ENCODE measurements at regions not wholly inside any gene's neighbourhood (a gene's known extent, or its start where the extent isn't known, plus 50 kb on each side); places are given as distances from the start of the nearest gene placed in this dataset.

DNA sequence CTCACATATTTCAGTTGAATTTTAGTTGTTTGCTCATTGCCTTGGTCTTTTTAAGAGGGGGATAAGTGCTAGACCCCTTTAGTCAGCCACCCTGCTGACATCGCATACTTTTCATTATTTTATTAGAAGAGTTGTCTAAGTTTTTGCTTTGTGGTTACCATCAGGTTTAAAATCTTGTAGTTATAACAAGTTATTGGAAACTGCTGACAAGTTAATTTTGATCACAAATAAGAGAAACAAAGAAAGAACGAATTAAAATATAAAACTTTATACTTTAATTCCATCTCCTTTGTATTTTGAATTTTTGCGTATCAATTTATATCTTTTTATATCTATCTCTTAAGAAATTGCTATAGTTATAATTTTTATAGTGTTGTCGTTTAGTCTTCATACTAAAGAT is 679.7 kb downstream of the TECRL start:
- Mint-ChIP-seq H3K36me3 (ENCODE audit: low read depth) (no peaks in the 10 kb centered on the region; the same call in 2 of the 3 replicates), H3K27me3 (ENCODE audit: insufficient read depth, low read depth, poor library complexity) (peaks cover 4% of the 10 kb centered on the region), H3K9me3 (no peaks in the 10 kb centered on the region), H3K4me1 (peaks cover 14% of the 10 kb centered on the region), H3K4me3 (no peak overlapping the region), H3K27ac (no peak overlapping the region)
- DNase-seq (ENCODE audit: low spot score) (no peak), ATAC-seq (no peak)
- Histone ChIP-seq H4K20me1 (replicated peaks; ENCODE audit: insufficient read depth) (no peaks in the 10 kb centered on the region), H3K79me2 (replicated peaks; ENCODE audit: insufficient read depth) (no peaks in the 10 kb centered on the region), H3K4me2 (peak overlapping the region; percentile 31; the same call in 1 of the 2 replicates), H3K9me2 (ENCODE audit: insufficient read depth) (no peaks in the 10 kb centered on the region), H3K4me1 (ENCODE audit: insufficient read depth) (peaks cover 13% of the 10 kb centered on the region), H3K4me3 (no peak overlapping the region), H2AFZ (peak overlapping the region; percentile 94), H3K27me3 (ENCODE audit: insufficient read depth) (no peaks in the 10 kb centered on the region), H3F3A (replicated peaks; ENCODE audit: low read depth) (no peaks in the 10 kb centered on the region), H3K27ac (ENCODE audit: low read depth) (no peak overlapping the region), H3K36me3 (ENCODE audit: insufficient read depth) (no peaks in the 10 kb centered on the region)
- TF ChIP-seq REST (IDR thresholded peaks at IDR 0.05; ENCODE audit: unreplicated experiment) (no peak), EZH2 (IDR thresholded peaks at IDR 0.05; ENCODE audit: low read depth, unreplicated experiment) (no peak), ZNF114 (CRISPR knock-in tag; IDR thresholded peaks at IDR 0.05) (no peak), EZH2phosphoT487 (IDR thresholded peaks at IDR 0.05; ENCODE audit: unreplicated experiment) (no peak)

GRCh38 chr4:63728480-63729177 is 680.6 kb downstream of the TECRL start:
- no peaks in the 10 kb centered on the region for H3F3A ChIP-seq (replicated peaks; ENCODE audit: low read depth)
- Mint-ChIP-seq H3K4me3 (no peak overlapping the region), H3K27me3 (ENCODE audit: insufficient read depth, low read depth, poor library complexity) (peaks cover 4% of the 10 kb centered on the region), H3K36me3 (ENCODE audit: low read depth) (no peaks in the 10 kb centered on the region; the same call in 2 of the 3 replicates), H3K9me3 (no peaks in the 10 kb centered on the region), H3K27ac (peak overlapping the region; percentile 34), H3K4me1 (peaks cover 14% of the 10 kb centered on the region)
- peaks cover 13% of the 10 kb centered on the region for H3K4me1 ChIP-seq (ENCODE audit: insufficient read depth)
- ATAC-seq (peak; percentile 94), DNase-seq (ENCODE audit: low spot score) (peak; percentile 44)
- peak overlapping the region; percentile 8; the same call in 1 of the 2 replicates for H3K27ac ChIP-seq (ENCODE audit: low read depth)
- no peaks in the 10 kb centered on the region for H3K79me2 ChIP-seq (replicated peaks; ENCODE audit: insufficient read depth)
- TF ChIP-seq CTCF (conservative IDR thresholded peaks at IDR 0.05; ENCODE audit: low read depth in 2 of 2) (no peak), EZH2phosphoT487 (IDR thresholded peaks at IDR 0.05; ENCODE audit: unreplicated experiment) (no peak)
- TF ChIP-seq, protein P1, sequence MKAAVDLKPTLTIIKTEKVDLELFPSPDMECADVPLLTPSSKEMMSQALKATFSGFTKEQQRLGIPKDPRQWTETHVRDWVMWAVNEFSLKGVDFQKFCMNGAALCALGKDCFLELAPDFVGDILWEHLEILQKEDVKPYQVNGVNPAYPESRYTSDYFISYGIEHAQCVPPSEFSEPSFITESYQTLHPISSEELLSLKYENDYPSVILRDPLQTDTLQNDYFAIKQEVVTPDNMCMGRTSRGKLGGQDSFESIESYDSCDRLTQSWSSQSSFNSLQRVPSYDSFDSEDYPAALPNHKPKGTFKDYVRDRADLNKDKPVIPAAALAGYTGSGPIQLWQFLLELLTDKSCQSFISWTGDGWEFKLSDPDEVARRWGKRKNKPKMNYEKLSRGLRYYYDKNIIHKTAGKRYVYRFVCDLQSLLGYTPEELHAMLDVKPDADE (IDR thresholded peaks at IDR 0.05): no peak
- TF ChIP-seq, protein P2, sequence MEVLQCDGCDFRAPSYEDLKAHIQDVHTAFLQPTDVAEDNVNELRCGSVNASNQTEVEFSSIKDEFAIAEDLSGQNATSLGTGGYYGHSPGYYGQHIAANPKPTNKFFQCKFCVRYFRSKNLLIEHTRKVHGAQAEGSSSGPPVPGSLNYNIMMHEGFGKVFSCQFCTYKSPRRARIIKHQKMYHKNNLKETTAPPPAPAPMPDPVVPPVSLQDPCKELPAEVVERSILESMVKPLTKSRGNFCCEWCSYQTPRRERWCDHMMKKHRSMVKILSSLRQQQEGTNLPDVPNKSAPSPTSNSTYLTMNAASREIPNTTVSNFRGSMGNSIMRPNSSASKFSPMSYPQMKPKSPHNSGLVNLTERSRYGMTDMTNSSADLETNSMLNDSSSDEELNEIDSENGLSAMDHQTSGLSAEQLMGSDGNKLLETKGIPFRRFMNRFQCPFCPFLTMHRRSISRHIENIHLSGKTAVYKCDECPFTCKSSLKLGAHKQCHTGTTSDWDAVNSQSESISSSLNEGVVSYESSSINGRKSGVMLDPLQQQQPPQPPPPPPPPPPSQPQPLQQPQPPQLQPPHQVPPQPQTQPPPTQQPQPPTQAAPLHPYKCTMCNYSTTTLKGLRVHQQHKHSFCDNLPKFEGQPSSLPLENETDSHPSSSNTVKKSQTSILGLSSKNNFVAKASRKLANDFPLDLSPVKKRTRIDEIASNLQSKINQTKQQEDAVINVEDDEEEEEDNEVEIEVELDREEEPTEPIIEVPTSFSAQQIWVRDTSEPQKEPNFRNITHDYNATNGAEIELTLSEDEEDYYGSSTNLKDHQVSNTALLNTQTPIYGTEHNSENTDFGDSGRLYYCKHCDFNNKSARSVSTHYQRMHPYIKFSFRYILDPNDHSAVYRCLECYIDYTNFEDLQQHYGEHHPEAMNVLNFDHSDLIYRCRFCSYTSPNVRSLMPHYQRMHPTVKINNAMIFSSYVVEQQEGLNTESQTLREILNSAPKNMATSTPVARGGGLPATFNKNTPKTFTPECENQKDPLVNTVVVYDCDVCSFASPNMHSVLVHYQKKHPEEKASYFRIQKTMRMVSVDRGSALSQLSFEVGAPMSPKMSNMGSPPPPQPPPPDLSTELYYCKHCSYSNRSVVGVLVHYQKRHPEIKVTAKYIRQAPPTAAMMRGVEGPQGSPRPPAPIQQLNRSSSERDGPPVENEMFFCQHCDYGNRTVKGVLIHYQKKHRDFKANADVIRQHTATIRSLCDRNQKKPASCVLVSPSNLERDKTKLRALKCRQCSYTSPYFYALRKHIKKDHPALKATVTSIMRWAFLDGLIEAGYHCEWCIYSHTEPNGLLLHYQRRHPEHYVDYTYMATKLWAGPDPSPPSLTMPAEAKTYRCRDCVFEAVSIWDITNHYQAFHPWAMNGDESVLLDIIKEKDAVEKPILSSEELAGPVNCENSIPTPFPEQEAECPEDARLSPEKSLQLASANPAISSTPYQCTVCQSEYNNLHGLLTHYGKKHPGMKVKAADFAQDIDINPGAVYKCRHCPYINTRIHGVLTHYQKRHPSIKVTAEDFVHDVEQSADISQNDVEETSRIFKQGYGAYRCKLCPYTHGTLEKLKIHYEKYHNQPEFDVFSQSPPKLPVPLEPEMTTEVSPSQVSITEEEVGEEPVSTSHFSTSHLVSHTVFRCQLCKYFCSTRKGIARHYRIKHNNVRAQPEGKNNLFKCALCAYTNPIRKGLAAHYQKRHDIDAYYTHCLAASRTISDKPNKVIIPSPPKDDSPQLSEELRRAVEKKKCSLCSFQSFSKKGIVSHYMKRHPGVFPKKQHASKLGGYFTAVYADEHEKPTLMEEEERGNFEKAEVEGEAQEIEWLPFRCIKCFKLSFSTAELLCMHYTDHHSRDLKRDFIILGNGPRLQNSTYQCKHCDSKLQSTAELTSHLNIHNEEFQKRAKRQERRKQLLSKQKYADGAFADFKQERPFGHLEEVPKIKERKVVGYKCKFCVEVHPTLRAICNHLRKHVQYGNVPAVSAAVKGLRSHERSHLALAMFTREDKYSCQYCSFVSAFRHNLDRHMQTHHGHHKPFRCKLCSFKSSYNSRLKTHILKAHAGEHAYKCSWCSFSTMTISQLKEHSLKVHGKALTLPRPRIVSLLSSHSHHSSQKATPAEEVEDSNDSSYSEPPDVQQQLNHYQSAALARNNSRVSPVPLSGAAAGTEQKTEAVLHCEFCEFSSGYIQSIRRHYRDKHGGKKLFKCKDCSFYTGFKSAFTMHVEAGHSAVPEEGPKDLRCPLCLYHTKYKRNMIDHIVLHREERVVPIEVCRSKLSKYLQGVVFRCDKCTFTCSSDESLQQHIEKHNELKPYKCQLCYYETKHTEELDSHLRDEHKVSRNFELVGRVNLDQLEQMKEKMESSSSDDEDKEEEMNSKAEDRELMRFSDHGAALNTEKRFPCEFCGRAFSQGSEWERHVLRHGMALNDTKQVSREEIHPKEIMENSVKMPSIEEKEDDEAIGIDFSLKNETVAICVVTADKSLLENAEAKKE (CRISPR knock-in tag; IDR thresholded peaks at IDR 0.05): no peak
- H3K9me2 ChIP-seq (ENCODE audit: insufficient read depth): no peaks in the 10 kb centered on the region
- H3K36me3 ChIP-seq (ENCODE audit: insufficient read depth): no peaks in the 10 kb centered on the region
- no peaks in the 10 kb centered on the region for H4K20me1 ChIP-seq (replicated peaks; ENCODE audit: insufficient read depth)
- H3K27me3 ChIP-seq (ENCODE audit: insufficient read depth): no peaks in the 10 kb centered on the region
- H3K4me2 ChIP-seq: peak overlapping the region; percentile 31; the same call in 1 of the 2 replicates
- H3K4me3 ChIP-seq: no peak overlapping the region
- H2AFZ ChIP-seq: peak overlapping the region; percentile 94
